ENCODE measurements at regions not wholly inside any gene's neighbourhood (a gene's known extent, or its start where the extent isn't known, plus 50 kb on each side); places are given as distances from the start of the nearest gene placed in this dataset.
"Not testable (repeated sequence)": the region's sequence is repeated elsewhere in the genome, so short reads cannot be mapped to it uniquely, and the experiment has no call there.

- no peak for DNase-seq (ENCODE audit: low read depth)
- H3K4me3 ChIP-seq (ENCODE audit: control insufficient read depth, low read depth, low read length) = no peak overlapping the region
- TF ChIP-seq CTCF (IDR thresholded peaks at IDR 0.05; ENCODE audit: control insufficient read depth, insufficient read depth, low read depth, low read length, missing control alignments) = no peak
Measured at GRCh38 chrX:150262456-150262855, 100.7 kb upstream of the MAMLD1 start.

GRCh38 chrX:150268839-150269355 is 94.2 kb upstream of the MAMLD1 start:
- H3K4me3 ChIP-seq (ENCODE audit: control insufficient read depth, low read depth, low read length) = no peak overlapping the region
- DNase-seq (ENCODE audit: low read depth) = no peak
- no peak for TF ChIP-seq CTCF (IDR thresholded peaks at IDR 0.05; ENCODE audit: control insufficient read depth, insufficient read depth, low read depth, low read length, missing control alignments)

GRCh38 chrX:150269605-150270254 is 93.4 kb upstream of the MAMLD1 start:
- TF ChIP-seq CTCF (IDR thresholded peaks at IDR 0.05; ENCODE audit: control insufficient read depth, insufficient read depth, low read depth, low read length, missing control alignments) = no peak
- DNase-seq (ENCODE audit: low read depth) = no peak

GRCh38 chrX:150270622-150271021 is 92.5 kb upstream of the MAMLD1 start:
- H3K4me3 ChIP-seq (ENCODE audit: control insufficient read depth, low read depth, low read length) = no peak overlapping the region
- DNase-seq (ENCODE audit: low read depth) = no peak
- no peak for TF ChIP-seq CTCF (IDR thresholded peaks at IDR 0.05; ENCODE audit: control insufficient read depth, insufficient read depth, low read depth, low read length, missing control alignments)

More at GRCh38 chrX:150269605-150270254, 93.4 kb upstream of the MAMLD1 start:
- no peak overlapping the region for H3K4me3 ChIP-seq (ENCODE audit: control insufficient read depth, low read depth, low read length)

GRCh38 chrX:150273575-150274294 is 89.4 kb upstream of the MAMLD1 start:
- not testable (repeated sequence) for H3K4me3 ChIP-seq (ENCODE audit: control insufficient read depth, low read depth, low read length); DNase-seq (ENCODE audit: low read depth)

GRCh38 chrX:150282953-150283352 is 80.2 kb upstream of the MAMLD1 start:
- no peak for TF ChIP-seq CTCF (IDR thresholded peaks at IDR 0.05; ENCODE audit: control insufficient read depth, insufficient read depth, low read depth, low read length, missing control alignments)
- H3K4me3 ChIP-seq (ENCODE audit: control insufficient read depth, low read depth, low read length) = no peak overlapping the region
- DNase-seq (ENCODE audit: low read depth) = no peak

- no peak for DNase-seq (ENCODE audit: low read depth)
- no peak overlapping the region for H3K4me3 ChIP-seq (ENCODE audit: control insufficient read depth, low read depth, low read length)
- TF ChIP-seq CTCF (IDR thresholded peaks at IDR 0.05; ENCODE audit: control insufficient read depth, insufficient read depth, low read depth, low read length, missing control alignments) = no peak
Measured at GRCh38 chrX:150291014-150291413, 72.1 kb upstream of the MAMLD1 start.

Measured in AG09309 (cell line).